Thyroid gland (tissue), 4 donors: ENCODE measurements at regions not wholly inside any gene's neighbourhood (a gene's known extent, or its start where the extent isn't known, plus 50 kb on each side); places are given as distances from the start of the nearest gene placed in this dataset.

Experiments
- CTCF ChIP-seq, 6 experiments: fragments of 200-600 bp in 3 of 6; fragments of 450-650 bp in 3 of 6; sonication (generic) in 3 of 6; IDR thresholded peaks; one replicate each; pipeline ENCODE4 v1.5.1; 2016 to 2019; ENCODE audit warnings: antibody characterized with exemption in 6 of 6, mild to moderate bottlenecking in 2 of 6, inconsistent platforms in 1 of 6, moderate library complexity in 1 of 6
- POLR2A ChIP-seq, 2 donors: fragments of 450-650 bp; IDR thresholded peaks; one replicate each; pipeline ENCODE4 v1.6.1; 2017; ENCODE audit warnings: antibody characterized with exemption in 2 of 2, mild to moderate bottlenecking in 2 of 2, moderate library complexity in 1 of 2

- no peak for TF ChIP-seq CTCF (IDR thresholded peaks at IDR 0.05)
- no peak for TF ChIP-seq POLR2A (IDR thresholded peaks at IDR 0.05)
Observed at GRCh38 chr7:8841171-8841570, 407.8 kb downstream of the NXPH1 start.
